ENCODE measurements at regions not wholly inside any gene's neighbourhood (a gene's known extent, or its start where the extent isn't known, plus 50 kb on each side); places are given as distances from the start of the nearest gene placed in this dataset.
"Not testable (repeated sequence)": the region's sequence is repeated elsewhere in the genome, so short reads cannot be mapped to it uniquely, and the experiment has no call there.

DNA sequence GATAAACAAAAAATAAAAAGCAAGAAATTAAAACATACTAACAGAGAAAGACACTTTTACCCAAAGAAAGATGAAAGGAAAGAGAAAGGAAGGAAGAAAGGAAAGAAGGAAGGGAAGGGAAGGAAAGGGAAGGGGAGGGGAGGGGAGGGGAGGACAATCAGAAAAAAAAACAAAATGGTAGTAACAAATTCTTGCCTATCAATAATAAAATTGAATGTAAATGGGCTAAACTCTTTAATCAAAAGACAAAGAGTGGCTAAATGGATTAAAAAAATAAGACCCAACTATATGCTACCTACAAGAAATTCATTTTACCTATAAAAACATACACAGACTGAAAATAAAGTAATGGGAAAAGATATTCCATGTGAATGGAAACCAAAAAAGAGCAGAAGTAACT, 372.9 kb upstream of the NFIA start:
- no peak for DNase-seq (ENCODE audit: low read depth)
- H3K4me3 ChIP-seq (ENCODE audit: low read depth, low read length), result no peak overlapping the region

DNA sequence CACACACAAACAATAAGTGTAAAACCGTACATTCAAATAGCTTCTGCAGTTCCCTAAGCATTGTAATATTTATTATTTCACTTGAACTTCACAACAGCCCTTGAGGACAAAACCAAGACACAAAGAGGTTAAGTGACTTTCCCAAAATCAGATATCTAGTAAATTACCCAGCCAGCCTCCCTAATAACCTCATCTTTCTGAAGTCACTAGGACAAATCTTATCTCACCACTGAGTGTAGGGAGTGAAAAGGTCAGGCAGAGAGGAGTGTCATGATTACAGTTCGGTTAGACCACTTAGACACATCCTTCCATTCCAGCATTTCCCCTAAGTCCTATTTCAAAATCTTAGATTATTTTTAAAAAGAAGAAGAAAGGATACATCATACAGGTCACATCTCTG, 377.3 kb upstream of the NFIA start:
- no peak for DNase-seq (ENCODE audit: low read depth)
- H3K4me3 ChIP-seq (ENCODE audit: low read depth, low read length), result no peak overlapping the region

DNA sequence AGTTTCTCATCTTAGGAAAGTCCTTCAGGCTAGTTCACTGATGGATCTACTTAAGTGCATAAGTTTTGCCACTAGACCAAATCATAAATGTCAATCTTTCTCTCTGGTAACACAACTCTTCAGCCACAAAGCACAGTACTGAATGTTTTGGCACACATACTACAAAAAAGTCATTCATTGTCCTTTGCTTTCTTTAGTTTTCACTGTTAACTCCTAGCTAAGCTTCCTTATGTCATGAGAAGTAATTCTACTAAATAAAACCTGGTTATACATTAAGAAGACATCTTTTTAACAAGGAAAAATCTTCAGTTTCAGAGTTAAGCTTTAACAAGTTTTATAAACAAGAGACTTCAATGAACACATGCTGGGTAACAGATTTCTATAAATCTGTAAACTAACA, 379.2 kb upstream of the NFIA start:
- no peak for DNase-seq (ENCODE audit: low read depth)
- no peak overlapping the region for H3K4me3 ChIP-seq (ENCODE audit: low read depth, low read length)

DNA sequence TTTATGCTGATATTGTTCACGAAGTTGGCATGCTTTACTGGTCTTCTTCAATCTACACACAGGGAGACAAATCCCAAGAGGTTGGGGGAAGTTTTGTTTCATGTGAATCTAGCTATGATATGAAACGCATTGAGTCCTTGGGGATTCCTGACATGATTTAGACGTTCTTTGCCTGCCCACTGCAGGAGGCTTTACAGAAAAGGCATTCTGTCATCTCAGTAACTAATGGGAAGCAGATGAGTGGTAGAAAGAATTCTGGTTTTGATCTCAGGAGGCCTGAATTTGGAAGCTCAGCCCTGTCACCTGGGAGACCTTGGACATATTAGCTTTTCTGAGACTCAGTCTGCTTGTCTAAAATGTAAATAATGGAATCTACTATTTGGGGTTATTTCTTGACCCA, 383.0 kb upstream of the NFIA start:
- H3K4me3 ChIP-seq (ENCODE audit: low read depth, low read length), result no peak overlapping the region
- no peak for DNase-seq (ENCODE audit: low read depth)

DNA sequence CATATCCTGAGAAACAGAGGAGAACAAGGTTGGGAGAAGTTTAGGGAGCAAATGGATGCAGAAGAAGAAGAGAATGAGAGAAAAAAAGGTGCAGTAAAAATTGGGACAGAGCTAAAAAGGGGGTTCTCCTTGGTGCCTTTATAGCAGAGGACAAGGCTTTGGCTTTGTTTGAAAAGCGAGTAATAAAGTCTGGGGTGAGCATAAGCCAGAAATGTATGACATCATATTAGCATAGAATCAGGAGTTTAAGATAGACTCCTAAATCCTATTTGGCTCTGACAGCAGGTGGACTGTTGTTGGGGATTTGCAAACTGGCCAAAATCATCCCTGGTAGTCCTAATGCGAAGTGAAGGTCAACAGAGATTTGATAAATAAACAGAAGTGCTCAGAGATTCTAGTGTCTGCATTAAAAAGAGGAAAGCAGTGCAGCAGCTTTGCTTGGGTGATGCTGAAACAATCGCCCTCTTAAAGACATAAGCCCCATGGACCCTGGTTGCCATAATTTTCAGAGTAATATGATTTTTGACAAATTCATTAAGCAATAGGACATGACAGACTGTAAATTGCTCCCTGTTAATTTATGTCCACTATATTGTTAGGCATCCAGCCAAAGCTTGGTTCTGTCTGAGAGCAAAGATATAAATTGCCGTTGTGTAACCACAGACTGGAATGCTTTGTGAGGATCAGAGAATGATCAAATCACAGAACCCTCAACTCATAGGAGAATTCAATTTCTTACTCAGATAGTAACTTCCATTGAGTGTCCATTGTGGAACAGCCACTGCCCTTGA, 385.0 kb upstream of the NFIA start:
- H3K4me3 ChIP-seq (ENCODE audit: low read depth, low read length), result no peak overlapping the region
- no peak for DNase-seq (ENCODE audit: low read depth)

DNA sequence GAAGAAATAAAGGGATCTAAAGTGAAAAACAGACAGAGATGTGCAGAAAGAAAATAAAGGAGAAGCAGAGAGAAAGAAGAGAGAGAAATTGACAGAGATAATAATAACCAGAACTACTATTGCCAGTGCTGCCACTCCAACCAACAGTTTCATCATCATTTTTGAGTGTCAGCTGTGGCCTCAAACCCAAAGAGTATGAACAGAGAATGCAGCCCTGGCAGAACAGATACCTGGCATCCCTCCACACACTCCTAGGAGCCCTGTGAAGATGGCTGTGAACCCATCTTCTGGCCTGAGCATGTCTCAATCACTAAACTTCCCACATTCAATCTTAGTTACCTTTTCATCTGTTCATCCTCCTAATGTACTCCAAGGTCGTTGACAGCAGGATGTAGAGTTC, 385.8 kb upstream of the NFIA start:
- H3K4me3 ChIP-seq (ENCODE audit: low read depth, low read length), result no peak overlapping the region
- DNase-seq (ENCODE audit: low read depth), result no peak

DNA sequence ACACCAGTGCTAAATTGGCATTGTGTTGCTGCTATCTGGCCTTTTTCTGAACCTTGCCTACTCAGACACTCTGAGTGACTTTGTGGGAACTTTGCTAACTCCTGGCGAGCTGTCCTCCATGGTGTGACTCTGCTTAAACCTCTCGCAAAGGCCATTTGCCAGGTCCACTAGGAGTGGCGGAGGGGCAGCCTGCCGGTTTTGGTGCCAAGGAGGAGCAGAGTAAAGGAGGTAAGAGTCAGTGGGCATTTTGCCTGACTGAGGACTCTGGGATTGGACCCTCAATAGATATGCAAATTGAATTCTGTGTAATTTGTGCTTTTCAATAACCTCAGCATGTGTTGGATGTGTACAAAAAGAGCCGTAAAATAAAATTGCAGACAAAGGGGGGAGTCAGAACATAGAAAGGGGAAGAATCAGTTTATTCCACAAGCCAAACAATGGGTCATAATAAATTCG, 386.6 kb upstream of the NFIA start:
- DNase-seq (ENCODE audit: low read depth), result no peak
- H3K4me3 ChIP-seq (ENCODE audit: low read depth, low read length), result no peak overlapping the region

DNA sequence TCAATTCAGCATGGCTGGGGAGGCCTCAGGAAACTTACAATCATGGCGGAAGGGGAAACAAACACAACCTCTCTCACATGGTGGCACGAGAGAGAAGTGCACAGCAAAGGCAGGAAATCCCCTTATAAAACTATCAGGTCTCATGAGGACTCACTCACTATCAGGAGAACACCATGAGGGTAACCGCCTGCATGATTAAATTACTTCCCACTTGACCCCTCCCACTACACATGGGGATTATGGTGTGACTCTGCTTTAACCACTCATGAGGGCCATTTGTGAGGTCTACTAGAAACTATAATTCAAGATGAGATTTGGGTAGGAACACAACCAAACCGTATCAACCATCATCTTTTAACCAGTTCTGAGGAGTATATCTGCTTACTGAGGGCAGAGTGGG, 387.4 kb upstream of the NFIA start:
- DNase-seq (ENCODE audit: low read depth), result no peak
- H3K4me3 ChIP-seq (ENCODE audit: low read depth, low read length), result no peak overlapping the region

DNA sequence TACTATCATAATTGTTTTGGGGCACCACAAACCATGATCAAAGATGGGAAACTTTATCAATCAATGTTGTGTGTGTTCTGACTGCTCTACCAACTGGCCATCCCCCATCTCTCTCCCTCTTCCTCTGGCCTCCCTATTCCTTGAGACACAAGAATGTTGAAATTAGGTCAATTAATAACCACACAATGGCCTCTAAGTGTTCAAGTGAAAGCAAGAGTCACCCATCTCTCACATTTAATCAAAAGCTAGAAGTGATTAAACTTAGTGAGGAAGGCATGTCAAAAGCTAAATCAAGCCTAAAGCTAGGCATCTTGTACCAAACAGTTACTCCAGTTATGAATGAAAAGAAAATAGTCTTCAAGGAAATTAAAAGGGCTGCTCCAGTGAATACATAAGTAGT, 390.3 kb upstream of the NFIA start:
- H3K4me3 ChIP-seq (ENCODE audit: low read depth, low read length), result no peak overlapping the region
- DNase-seq (ENCODE audit: low read depth), result no peak

DNA sequence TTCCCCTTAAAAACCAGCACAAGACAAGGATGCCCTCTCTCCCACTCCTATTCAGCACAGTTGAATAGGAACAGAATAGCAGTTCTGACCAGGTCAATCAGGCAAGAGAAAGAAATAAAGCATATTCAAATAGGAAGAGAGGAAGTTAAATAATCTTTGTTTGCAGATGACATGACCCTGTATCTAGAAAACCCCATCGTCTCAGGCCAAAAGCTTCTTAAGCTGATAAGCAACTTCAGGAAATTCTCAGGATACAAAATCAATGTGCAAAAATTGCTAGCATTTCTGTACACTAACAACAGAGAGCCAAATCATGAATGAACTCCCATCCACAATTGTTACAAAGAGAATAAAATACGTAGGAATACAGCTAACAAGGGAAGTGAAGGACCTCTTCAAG, 394.1 kb upstream of the NFIA start:
- DNase-seq (ENCODE audit: low read depth); H3K4me3 ChIP-seq (ENCODE audit: low read depth, low read length): not testable (repeated sequence)

DNA sequence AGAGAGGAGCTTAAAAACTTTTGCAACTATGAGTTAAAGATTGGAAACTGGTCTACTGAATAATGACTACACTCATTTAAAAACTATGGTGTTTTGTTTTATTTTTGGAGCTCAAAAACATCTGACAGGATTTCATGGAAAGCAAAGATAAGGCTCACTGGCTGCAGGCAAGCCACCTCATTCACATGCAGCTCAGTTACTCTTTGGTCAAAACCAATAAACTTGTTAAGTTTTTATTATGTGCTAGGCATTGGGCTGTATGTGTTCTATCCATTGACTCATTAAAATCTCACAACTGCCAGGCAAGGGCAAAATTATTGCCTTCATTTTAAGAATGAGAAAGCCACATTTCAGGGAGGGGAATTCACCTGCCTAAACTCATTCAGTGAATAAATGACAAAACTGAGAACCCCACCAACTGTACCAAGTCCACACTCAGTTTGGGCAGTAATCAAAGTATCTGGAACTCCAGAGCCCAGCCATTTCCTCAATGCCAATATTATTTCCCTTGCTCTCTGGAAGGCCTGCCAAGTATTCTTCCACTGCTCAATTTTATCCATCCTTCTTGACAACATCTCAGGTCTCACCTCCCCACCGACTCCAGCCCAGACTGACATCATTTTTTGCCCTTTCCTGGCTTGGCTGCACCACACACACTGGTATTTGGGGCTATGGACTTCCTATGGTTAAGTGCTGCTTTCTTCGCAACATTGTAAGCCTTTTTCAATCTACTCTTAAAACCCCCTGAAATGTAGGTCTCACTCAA, 401.1 kb upstream of the NFIA start:
- no peak for DNase-seq (ENCODE audit: low read depth)
- no peak overlapping the region for H3K4me3 ChIP-seq (ENCODE audit: low read depth, low read length)

DNA sequence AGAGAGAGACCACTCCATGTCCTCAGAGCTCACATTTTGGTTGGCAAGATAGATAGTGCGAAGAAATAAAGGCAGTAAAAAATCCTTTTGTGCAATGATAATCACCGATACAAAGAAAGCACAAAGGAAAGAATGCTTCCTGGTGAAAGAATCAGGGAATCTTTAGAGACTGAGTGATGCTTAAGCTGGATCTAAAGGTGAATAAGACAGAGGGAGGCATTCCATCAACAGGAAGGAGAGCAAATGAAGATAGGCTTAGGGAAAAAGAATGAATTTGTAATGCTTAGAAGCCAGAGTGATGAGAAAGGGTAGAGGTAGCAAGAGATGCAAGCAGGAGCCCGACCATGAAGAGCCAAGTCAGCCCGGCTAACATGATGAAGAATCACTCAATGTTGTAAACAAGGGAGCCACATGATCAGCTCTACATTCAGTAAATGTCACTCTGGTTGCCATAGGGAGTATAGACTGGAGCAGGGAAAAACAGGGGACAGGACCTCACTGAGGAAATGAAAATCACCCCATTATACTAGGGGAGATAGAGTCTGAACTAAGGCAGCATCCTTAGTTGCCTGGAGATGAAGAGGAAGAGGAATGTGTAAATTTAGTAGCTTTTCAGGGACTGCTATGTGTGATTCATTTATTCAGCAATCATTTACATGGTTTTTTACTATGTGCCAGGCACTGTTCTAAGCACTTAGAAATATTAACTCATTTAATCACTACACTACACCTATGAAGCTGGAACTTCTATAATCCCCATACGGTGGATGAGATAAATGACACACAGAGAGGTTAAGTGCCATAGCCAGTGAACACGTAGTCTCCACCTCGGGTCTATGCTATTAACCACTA, 402.6 kb upstream of the NFIA start:
- no peak overlapping the region for H3K4me3 ChIP-seq (ENCODE audit: low read depth, low read length)
- no peak for DNase-seq (ENCODE audit: low read depth)

DNA sequence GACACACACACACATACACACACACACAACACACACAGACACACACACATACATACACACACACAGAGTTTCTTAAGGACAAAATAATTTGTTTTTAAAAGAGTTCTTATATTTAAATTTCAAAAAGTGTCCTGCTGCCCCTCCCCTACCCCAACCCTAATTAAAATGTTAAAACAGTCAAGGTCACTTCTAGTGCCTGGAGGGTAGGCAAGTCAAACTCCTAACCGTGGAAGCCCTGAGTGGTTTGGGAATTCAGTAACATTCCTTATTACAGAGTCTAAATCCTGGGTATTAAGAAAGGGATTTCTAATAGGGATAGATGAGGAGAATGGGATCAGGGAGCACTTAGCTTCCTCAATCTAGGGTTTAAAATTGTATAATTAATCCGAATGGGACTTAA, 403.6 kb upstream of the NFIA start:
- DNase-seq (ENCODE audit: low read depth), result no peak
- no peak overlapping the region for H3K4me3 ChIP-seq (ENCODE audit: low read depth, low read length)

DNA sequence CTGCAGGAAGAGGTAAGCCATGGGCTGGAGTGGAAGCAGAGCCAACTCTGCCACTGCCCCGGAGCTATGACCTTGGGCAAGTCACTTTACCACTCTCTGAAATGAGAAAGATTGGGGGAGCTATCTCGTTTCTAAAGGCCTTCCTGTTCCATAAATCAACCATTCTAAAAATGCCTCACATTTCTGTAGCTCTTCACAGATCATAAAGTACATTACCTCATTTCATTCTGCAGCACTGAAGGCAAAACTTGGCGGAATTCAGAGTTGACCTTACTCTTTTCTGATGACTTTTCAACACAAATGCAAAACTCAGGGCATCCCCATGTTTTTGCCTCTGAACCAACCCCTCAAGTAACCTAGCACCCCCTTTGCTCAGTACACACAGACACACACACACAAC, 404.0 kb upstream of the NFIA start:
- H3K4me3 ChIP-seq (ENCODE audit: low read depth, low read length), result no peak overlapping the region
- DNase-seq (ENCODE audit: low read depth), result no peak

DNA sequence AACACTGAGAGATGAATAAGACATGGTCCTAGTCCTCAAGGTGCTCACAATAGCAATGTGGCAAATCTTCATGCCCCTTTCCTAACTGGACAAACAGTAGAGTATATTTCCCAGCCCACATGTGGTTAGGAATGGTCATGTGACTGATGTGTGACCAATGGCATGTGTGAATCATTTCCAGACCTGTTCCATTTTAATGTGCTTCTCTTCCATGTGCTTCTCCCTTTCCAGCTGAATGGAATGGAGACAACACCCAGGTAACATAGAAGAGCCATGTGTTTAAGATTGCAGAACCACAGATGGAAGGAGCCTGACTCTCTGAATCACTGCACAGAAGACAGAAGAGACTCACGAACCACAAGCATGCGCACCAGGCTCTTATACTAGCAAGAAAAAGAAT, 409.9 kb upstream of the NFIA start:
- no peak overlapping the region for H3K4me3 ChIP-seq (ENCODE audit: low read depth, low read length)
- no peak for DNase-seq (ENCODE audit: low read depth)

DNA sequence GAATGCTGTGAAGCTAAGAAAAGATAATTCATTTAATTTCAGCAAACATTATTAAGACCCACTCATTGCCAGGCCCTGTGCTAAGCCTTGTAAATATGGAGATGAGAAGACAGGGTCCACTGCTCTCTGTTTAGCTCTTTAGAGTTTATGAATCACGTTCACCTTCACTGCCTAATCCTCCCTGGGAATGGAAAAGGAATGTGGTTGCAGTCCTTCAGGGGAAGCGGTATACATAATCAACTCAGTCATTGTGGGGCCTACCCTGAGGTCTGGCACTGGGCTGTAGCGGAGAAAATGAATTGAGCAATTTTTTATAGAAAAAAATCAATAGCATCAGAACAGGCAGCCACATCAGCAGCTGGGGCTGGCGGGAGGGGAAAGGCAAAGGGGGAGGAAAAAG, 412.1 kb upstream of the NFIA start:
- no peak overlapping the region for H3K4me3 ChIP-seq (ENCODE audit: low read depth, low read length)
- peak; percentile 4 for DNase-seq (ENCODE audit: low read depth)

DNA sequence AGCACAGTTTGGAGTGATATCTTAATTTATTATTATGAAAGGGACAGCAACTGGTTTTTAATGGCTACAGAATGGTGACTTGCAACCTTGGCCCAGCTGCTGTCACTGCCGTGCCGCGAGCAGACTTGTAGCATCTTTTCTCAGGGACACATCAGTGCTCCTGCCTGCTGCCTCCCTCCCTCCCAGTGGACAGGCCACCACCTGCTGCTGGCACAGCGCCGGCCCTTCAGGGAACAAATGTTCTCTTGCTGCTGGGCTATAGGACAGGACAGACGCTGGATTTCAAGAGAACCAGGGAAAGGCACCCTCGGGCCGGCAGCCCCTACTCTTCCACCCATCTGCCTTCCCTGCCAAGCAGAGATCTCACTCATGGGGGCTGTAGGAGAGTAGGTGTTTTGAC, 413.8 kb upstream of the NFIA start:
- no peak for DNase-seq (ENCODE audit: low read depth)

DNA sequence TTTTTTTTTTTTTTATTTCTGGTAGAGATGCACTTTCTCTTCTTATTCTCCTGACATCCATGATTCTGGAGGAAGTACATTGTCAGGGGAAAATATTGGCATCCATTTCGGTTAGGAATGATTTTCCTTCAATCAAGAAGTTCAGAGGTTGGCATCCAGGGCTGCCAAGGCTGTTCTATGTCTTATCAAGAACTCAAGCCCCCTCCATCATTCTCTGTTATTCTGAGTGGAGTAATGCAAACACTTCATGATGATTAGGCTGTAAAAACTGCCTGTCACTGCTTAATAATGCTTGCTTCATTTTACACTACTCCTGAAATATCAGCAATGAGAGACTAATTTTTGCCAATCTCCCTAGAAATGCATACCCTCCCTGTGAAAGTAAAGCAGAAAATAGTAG, 417.1 kb upstream of the NFIA start:
- no peak overlapping the region for H3K4me3 ChIP-seq (ENCODE audit: low read depth, low read length)

More for the DNA sequence above, 413.8 kb upstream of the NFIA start:
- H3K4me3 ChIP-seq (ENCODE audit: low read depth, low read length), result no peak overlapping the region

DNA sequence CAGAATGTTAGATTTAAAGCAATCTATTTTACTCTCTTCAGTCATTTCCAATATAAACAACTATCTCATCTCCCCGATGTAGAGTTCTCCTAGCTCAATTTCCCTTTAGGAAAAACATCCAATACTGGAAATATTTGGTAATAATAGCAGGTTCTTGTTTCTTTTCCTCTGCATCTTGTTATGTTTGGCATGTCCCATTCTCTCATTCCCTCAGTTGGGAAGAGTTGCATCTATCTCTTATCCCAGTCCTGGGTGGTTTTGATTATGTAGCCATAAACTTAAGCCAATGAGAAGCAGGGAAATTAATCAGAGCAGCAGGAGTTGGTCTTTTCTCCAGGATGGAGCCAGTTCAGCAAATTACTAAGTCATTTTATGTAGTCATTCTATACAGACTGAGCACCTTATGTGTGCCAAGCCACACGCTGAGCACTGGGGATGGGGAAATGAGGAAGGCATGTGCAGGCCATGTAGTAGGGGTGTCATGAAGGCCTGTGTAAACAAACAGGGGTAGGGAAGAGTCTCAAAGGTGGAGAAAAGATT, 418.2 kb upstream of the NFIA start:
- H3K4me3 ChIP-seq (ENCODE audit: low read depth, low read length), result no peak overlapping the region
- no peak for DNase-seq (ENCODE audit: low read depth)

More for the DNA sequence above, 417.1 kb upstream of the NFIA start:
- no peak for DNase-seq (ENCODE audit: low read depth)

DNA sequence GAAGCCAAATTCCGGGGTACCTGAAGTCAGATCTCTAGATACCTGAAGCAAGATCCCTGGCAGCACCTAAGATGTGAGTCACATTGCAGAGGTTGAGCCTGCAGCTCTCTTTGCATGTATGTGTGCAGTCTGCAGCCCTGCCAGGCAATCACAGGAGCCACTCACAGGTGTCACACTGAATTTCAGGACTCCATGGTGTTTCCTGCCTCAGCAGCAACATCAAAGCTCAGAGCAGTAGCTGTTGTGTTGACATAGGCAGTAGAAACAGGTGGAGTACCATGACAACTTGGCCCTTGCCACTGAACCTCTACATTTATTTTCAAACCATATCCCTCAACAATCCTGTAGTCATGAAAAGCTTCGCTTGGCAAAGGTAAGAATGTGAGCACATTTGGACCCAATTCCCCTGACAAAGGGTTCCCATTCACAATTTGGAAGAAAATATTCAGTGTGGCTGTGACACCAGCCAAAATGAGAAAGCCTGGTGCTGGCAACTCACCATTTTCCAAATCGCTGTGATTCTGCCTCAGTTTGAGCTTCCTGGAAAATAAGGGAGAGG, 419.8 kb upstream of the NFIA start:
- DNase-seq (ENCODE audit: low read depth), result no peak
- H3K4me3 ChIP-seq (ENCODE audit: low read depth, low read length), result no peak overlapping the region

Measured in skeletal muscle cell (primary cell).